ENCODE measurements at regions not wholly inside any gene's neighbourhood (a gene's known extent, or its start where the extent isn't known, plus 50 kb on each side); places are given as distances from the start of the nearest gene placed in this dataset.

GRCh38 chr5:27406020-27406419 lies 367.6 kb upstream of the CDH9 start:
- no peaks in the 10 kb centered on the region for H3K27me3 ChIP-seq (replicated peaks)
- in situ Hi-C loops (cut with HindIII; ENCODE audit: low pct_ligation_motif_present, low sequenced_read_pairs), result no loop called here

DNA sequence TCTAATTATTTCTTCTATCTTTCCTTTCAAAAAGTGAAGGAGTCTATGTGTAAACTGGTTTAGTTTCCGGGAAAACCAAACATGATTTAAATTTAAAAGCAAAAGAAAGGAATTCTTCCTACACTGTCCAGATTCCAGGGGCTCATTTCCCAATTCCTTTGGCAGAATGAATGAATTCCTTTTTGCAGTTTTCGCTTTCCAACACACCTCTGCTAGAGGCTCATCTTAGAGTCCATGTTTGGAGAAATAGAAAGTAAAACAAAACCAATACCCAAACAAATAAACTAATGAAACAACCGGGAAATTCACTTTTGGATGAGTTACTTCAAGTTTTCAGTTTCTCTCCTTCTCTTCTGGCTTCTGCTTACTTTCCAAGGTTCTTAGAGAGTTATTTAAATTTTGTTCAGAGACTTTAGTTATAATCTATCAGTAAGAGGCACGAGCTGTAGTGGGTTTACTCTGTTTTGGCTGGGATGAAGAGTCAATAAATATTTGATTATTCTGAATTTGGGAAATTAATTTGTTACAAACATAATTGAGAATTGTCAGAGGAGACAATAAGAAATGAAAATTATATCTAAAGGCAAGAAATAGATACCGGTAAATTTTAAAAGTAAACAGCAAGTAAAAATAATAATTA lies 365.0 kb upstream of the CDH9 start:
- Histone ChIP-seq H3K27me3 (replicated peaks) (no peaks in the 10 kb centered on the region), H3K27ac (no peak overlapping the region), H3K4me3 (ENCODE audit: low read depth, low read length) (no peak overlapping the region), H3K36me3 (replicated peaks) (no peaks in the 10 kb centered on the region)
- in situ Hi-C loops (cut with HindIII; ENCODE audit: low pct_ligation_motif_present, low sequenced_read_pairs), result no loop called here
- no peak for DNase-seq
- TF ChIP-seq CTCF (IDR thresholded peaks at IDR 0.05; ENCODE audit: low read depth, low read length, missing control alignments), result no peak

More at GRCh38 chr5:27406020-27406419, 367.6 kb upstream of the CDH9 start:
- H3K4me3 ChIP-seq (ENCODE audit: low read depth, low read length), result no peak overlapping the region
- no peak overlapping the region for H3K27ac ChIP-seq
- no peak for TF ChIP-seq CTCF (IDR thresholded peaks at IDR 0.05; ENCODE audit: low read depth, low read length, missing control alignments)
- H3K36me3 ChIP-seq (replicated peaks), result no peaks in the 10 kb centered on the region
- DNase-seq, result no peak

GRCh38 chr5:27402828-27403227 lies 364.4 kb upstream of the CDH9 start:
- no peak for DNase-seq
- Histone ChIP-seq H3K27me3 (replicated peaks) (no peaks in the 10 kb centered on the region), H3K4me3 (ENCODE audit: low read depth, low read length) (no peak overlapping the region), H3K27ac (no peak overlapping the region), H3K36me3 (replicated peaks) (no peaks in the 10 kb centered on the region)
- TF ChIP-seq CTCF (IDR thresholded peaks at IDR 0.05; ENCODE audit: low read depth, low read length, missing control alignments), result no peak
- in situ Hi-C loops (cut with HindIII; ENCODE audit: low pct_ligation_motif_present, low sequenced_read_pairs), result no loop called here

GRCh38 chr5:27396998-27397397 lies 358.6 kb upstream of the CDH9 start:
- Histone ChIP-seq H3K27ac (no peak overlapping the region), H3K4me3 (ENCODE audit: low read depth, low read length) (no peak overlapping the region), H3K27me3 (replicated peaks) (no peaks in the 10 kb centered on the region), H3K36me3 (replicated peaks) (no peaks in the 10 kb centered on the region)
- TF ChIP-seq CTCF (IDR thresholded peaks at IDR 0.05; ENCODE audit: low read depth, low read length, missing control alignments), result no peak
- no peak for DNase-seq
- in situ Hi-C loops (cut with HindIII; ENCODE audit: low pct_ligation_motif_present, low sequenced_read_pairs), result no loop called here

DNA sequence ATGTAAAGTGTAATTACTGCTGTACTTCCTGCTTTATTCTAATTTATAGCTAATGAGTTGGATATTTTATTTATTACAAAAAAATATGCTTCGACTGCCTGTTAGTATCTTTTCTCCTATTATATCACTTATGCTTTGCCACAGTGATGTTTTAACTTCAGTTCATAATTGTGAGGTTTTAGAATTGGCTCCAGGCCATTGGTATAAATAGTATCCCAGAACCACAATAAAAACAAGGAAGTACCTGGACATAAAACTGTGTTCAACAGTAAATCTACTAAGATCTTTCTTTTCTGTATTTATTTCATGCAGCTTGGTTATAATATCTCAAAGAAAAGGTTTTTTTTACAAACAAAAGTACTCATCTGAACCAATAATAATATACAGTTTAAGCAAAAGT lies 354.3 kb upstream of the CDH9 start:
- Histone ChIP-seq H3K27me3 (replicated peaks) (no peaks in the 10 kb centered on the region), H3K4me3 (ENCODE audit: low read depth, low read length) (no peak overlapping the region), H3K36me3 (replicated peaks) (no peaks in the 10 kb centered on the region), H3K27ac (no peak overlapping the region)
- in situ Hi-C loops (cut with HindIII; ENCODE audit: low pct_ligation_motif_present, low sequenced_read_pairs), result no loop called here
- TF ChIP-seq CTCF (IDR thresholded peaks at IDR 0.05; ENCODE audit: low read depth, low read length, missing control alignments), result no peak
- DNase-seq, result no peak

DNA sequence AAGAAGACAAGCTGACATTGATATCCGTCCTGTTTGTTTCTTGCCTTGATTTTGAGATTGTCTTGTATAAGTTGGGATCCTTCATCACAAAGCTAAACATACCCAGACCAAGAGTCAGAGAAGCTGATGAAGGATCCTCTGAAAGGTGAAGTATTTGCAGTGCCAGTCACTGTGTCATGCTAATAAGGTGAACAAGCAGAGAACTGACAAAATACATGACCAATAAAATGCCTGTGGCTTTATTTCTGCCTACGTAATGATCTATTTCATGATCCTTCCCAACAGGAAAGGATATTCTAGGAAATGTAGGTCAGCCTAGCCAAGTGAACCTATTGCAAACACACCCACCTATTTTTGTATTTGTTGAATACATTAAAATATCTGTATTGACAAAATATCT lies 351.3 kb upstream of the CDH9 start:
- Histone ChIP-seq H3K27me3 (replicated peaks) (no peaks in the 10 kb centered on the region), H3K4me3 (ENCODE audit: low read depth, low read length) (no peak overlapping the region), H3K36me3 (replicated peaks) (no peaks in the 10 kb centered on the region), H3K27ac (no peak overlapping the region)
- no peak for TF ChIP-seq CTCF (IDR thresholded peaks at IDR 0.05; ENCODE audit: low read depth, low read length, missing control alignments)
- DNase-seq, result no peak
- in situ Hi-C loops (cut with HindIII; ENCODE audit: low pct_ligation_motif_present, low sequenced_read_pairs), result no loop called here

Data from brain microvascular endothelial cell (primary cell).